ENCODE measurements at regions not wholly inside any gene's neighbourhood (a gene's known extent, or its start where the extent isn't known, plus 50 kb on each side); places are given as distances from the start of the nearest gene placed in this dataset.
"Not testable (repeated sequence)": the region's sequence is repeated elsewhere in the genome, so short reads cannot be mapped to it uniquely, and the experiment has no call there.

DNA sequence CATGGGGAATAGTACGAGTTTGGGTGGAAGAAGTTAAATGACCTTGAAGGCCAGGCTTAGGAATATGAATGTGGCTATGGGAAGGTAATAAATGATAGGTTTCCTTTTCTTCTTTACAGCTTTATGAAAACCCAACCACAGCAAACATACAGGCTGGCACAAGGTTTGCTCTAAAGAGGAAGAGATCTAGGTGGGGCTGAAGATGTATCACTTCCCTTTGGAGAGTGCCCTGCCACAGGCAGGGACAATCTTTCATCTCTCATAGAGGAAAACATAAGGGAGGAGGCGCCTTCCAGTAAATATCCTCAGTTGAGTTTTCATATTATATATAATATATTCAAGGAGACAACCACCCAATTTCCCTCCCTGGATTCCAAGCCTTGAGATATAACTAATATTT is 72.9 kb upstream of the FRMD6 start:
- in situ Hi-C loops (cut with MboI; ENCODE audit: low pct_unique_long_range_greater_than_20kb in 2 of 9, low sequenced_read_pairs in 9 of 9, unreplicated experiment in 9 of 9) = no loop called here
- ATAC-seq (replicated peaks in 6 of 8) = no peak
- H3K27ac ChIP-seq = no peak overlapping the region
- H3K4me3 ChIP-seq = no peak overlapping the region
- H3K4me1 ChIP-seq (replicated peaks in 1 of 2) = no peaks in the 10 kb centered on the region
- WGBS, 10 experiments = 50 to 90% (median 76%) methylated on average over 1 to 2 of the region's 2 CpGs; no CpG with 5 or more reads in 1 of the 10 experiments

DNA sequence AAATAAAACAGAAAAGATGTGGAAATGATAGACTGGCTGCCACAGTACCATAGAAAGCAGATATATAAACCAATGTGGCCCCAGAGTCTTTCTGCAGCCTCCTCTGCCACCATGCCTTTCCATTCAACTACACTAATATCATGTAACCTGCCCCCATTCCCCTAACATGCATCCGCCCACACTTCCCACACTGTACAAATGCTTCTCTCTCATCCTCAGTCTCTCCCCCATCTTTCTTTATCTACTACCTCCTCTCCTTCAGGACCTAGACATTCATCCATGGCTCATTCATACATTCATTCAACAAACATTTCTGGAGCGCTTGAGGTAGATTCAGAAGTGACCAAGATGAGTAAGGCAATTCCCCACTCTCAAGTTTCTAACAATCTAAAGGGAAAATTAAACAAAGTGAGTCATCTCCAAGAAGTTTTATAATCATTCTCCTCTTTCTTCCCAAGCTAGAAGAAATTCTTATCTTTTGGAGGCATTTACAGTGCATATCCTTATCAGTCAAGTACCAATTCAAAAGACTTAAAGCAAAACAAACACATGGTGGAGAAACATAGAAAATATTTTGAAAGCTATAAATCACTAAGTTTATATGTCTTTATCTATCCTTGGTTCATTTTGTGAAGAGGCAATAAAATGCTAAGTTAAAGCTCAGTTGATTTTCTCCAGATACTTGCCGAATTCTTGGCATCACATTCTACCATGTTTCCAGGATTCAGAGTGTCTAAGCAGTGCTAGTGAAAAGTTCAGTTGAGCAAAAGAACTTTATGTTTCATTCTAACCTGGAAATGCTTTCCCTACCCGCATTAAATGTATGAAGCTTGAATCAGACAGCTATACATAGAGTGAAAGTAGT is 70.5 kb upstream of the FRMD6 start:
- H3K4me3 ChIP-seq = no peak overlapping the region
- ATAC-seq (replicated peaks in 6 of 8) = no peak
- WGBS, 10 experiments = 36 to 100% (median 88%) methylated on average over 2 to 4 of the region's 4 CpGs; no CpG with 5 or more reads in 1 of the 10 experiments
- H3K27ac ChIP-seq = no peak overlapping the region
- no peaks in the 10 kb centered on the region for H3K4me1 ChIP-seq (replicated peaks in 1 of 2)
- in situ Hi-C loops (cut with MboI; ENCODE audit: low pct_unique_long_range_greater_than_20kb in 2 of 9, low sequenced_read_pairs in 9 of 9, unreplicated experiment in 9 of 9) = no loop called here

GRCh38 chr14:51582437-51582836 is 69.3 kb upstream of the FRMD6 start:
- Histone ChIP-seq H3K4me1 (replicated peaks in 1 of 2) (no peaks in the 10 kb centered on the region), H3K27ac (no peak overlapping the region), H3K4me3 (no peak overlapping the region)
- WGBS, 10 experiments = 22 to 100% (median 85%) methylated on average over 1 to 2 of the region's 2 CpGs; no CpG with 5 or more reads in 2 of the 10 experiments
- in situ Hi-C loops (cut with MboI; ENCODE audit: low pct_unique_long_range_greater_than_20kb in 2 of 9, low sequenced_read_pairs in 9 of 9, unreplicated experiment in 9 of 9) = no loop called here
- ATAC-seq (replicated peaks in 6 of 8) = no peak

GRCh38 chr14:51585055-51585454 is 66.7 kb upstream of the FRMD6 start:
- no peak overlapping the region for H3K27ac ChIP-seq
- H3K4me1 ChIP-seq (replicated peaks in 1 of 2) = no peaks in the 10 kb centered on the region
- 0 to 69% (median 59%) methylated on average over 2 to 5 of the region's 5 CpGs; no CpG with 5 or more reads in 1 of the 10 experiments for WGBS, 10 experiments
- no peak overlapping the region for H3K4me3 ChIP-seq
- ATAC-seq (replicated peaks in 6 of 8) = peak in 3 of 8 experiments; percentile 46 to 98 (median 84)
- in situ Hi-C loops (cut with MboI; ENCODE audit: low pct_unique_long_range_greater_than_20kb in 2 of 9, low sequenced_read_pairs in 9 of 9, unreplicated experiment in 9 of 9) = no loop called here

DNA sequence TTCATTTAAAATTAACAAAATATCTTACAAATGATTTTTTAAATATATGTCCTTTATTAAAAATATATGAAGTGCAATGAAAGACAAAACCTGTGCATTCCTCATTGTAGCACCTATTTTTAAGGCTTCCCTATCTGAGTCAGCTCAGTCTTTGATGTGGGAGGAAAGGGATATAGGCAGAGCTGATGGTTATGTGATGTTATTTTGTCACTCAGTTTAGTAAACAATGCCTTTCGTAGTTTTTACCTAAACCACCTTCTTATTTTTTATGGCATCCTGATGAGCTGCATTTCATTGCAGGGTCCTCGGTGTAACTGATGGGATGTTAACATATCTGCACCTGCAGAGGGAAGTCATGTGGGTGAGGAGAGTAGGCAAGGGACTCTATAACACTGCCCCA is 58.9 kb upstream of the FRMD6 start:
- Histone ChIP-seq H3K27ac (no peak overlapping the region), H3K4me1 (replicated peaks in 1 of 2) (no peaks in the 10 kb centered on the region), H3K4me3 (no peak overlapping the region)
- in situ Hi-C loops (cut with MboI; ENCODE audit: low pct_unique_long_range_greater_than_20kb in 2 of 9, low sequenced_read_pairs in 9 of 9, unreplicated experiment in 9 of 9) = no loop called here
- ATAC-seq (replicated peaks in 6 of 8) = no peak
- WGBS, 10 experiments = 29 to 100% (median 76%) methylated on average over 1 to 2 of the region's 2 CpGs

DNA sequence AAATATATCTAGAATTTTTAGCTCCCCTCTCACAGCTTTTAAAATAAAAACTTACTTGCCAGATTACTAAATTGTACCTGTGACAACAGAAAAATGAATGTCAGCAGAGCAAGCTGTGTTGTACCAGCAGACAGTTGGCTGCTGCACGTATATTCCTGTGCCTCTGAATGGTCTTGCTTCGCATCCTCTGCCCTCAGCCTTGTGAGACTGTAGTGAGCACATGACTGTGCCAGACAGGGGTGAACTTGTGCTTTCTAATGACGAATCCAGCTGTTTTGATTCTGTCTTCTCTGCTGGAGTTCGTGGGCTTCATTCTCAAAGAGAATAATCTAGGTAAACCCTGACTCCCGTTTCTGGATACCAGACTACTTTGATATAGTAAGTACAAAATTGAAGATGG is 58.3 kb upstream of the FRMD6 start:
- peak in 1 of 8 experiments; percentile 32 for ATAC-seq (replicated peaks in 6 of 8)
- Histone ChIP-seq H3K4me3 (no peak overlapping the region), H3K4me1 (replicated peaks in 1 of 2) (no peaks in the 10 kb centered on the region), H3K27ac (no peak overlapping the region)
- 44 to 96% (median 57%) methylated on average over 2 to 5 of the region's 5 CpGs; no CpG with 5 or more reads in 2 of the 10 experiments for WGBS, 10 experiments
- in situ Hi-C loops (cut with MboI; ENCODE audit: low pct_unique_long_range_greater_than_20kb in 2 of 9, low sequenced_read_pairs in 9 of 9, unreplicated experiment in 9 of 9) = no loop called here

DNA sequence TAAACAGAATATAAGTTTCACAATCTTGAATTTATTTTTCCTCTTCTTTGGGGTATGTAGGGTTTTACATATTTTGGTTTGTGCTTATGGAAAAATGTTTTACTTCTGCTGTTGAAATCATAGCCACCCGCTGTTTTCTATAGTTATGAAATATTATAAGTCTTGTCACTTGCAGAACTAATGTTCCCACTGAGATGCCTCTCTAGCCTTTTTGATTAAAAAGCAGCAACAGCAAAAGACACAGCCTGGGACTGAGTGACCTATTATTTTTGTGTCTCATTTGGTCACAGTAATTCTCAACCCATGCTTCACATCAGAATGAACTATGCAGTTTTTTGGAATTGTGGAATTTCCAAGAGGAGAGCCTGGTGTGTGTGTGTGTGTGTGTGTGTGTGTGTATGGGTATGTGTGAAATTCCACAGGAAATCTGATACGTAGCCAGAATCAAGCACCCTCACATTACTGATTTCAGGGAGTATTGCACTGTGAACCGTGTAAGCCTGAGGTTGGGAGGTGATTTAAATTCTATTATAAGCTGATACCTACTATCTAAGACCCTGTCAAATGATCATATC is 55.7 kb upstream of the FRMD6 start:
- Histone ChIP-seq H3K27ac (no peak overlapping the region), H3K4me3 (no peak overlapping the region), H3K4me1 (replicated peaks in 1 of 2) (no peaks in the 10 kb centered on the region)
- in situ Hi-C loops (cut with MboI; ENCODE audit: low pct_unique_long_range_greater_than_20kb in 2 of 9, low sequenced_read_pairs in 9 of 9, unreplicated experiment in 9 of 9) = no loop called here
- peak in 2 of 8 experiments; percentile 4 for ATAC-seq (replicated peaks in 6 of 8)
- 30 to 94% (median 76%) methylated on average over 1 to 3 of the region's 3 CpGs; no CpG with 5 or more reads in 1 of the 10 experiments for WGBS, 10 experiments

GRCh38 chr14:51596488-51597117 is 55.1 kb upstream of the FRMD6 start:
- no peak overlapping the region for H3K4me3 ChIP-seq
- H3K4me1 ChIP-seq (replicated peaks in 1 of 2) = no peaks in the 10 kb centered on the region
- H3K27ac ChIP-seq = no peak overlapping the region
- WGBS, 10 experiments = 0 to 100% (median 59%) methylated on average over 2 to 5 of the region's 6 CpGs; no CpG with 5 or more reads in 4 of the 10 experiments
- in situ Hi-C loops (cut with MboI; ENCODE audit: low pct_unique_long_range_greater_than_20kb in 2 of 9, low sequenced_read_pairs in 9 of 9, unreplicated experiment in 9 of 9) = no loop called here
- peak in 4 of 8 experiments; percentile 59 to 80 (median 71) for ATAC-seq (replicated peaks in 6 of 8)

DNA sequence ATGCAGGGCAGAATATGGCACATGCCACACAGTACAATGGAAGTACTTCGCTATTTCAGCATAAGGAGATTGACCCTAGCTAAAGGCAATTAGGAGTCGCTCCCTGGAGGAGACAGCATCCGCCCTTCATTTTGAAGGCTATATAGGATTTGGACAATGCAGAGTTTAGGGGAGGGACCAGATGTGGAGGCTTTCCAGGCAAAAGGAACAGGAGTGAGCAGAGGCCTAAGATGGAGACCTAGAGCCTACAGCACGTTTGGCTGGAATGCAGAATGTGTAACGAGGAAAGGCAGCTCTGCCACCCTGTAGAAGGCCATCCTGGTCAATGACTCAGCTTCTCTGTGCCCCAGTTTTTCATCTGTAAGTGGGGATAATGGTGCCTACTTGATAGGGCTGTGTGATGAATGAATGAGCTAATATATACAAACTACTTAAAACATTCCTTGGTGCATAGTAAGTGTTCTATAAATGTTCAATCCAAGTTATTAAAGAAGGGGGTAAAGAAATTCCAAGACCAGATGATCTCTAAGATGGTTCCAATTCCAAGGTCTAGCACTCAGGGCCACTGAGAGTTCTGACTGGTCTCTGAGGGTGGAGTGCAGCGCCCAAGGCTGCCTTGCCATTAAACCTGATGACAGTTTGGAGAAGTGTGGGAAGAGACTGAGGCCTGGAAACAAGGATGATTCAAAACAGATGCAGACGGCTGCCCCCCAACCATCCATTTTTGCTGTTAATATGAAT is 54.3 kb upstream of the FRMD6 start:
- peak in 3 of 8 experiments; percentile 17 to 70 (median 56) for ATAC-seq (replicated peaks in 6 of 8)
- no peak overlapping the region for H3K4me3 ChIP-seq
- in situ Hi-C loops (cut with MboI; ENCODE audit: low pct_unique_long_range_greater_than_20kb in 2 of 9, low sequenced_read_pairs in 9 of 9, unreplicated experiment in 9 of 9) = no loop called here
- no peaks in the 10 kb centered on the region for H3K4me1 ChIP-seq (replicated peaks in 1 of 2)
- H3K27ac ChIP-seq = no peak overlapping the region
- WGBS, 10 experiments = 0 to 100% (median 87%) methylated on average over 1 to 6 of the region's 7 CpGs; no CpG with 5 or more reads in 1 of the 10 experiments

- 0 to 100% (median 38%) methylated on average over 1 of the region's 1 CpG; no CpG with 5 or more reads in 1 of the 10 experiments for WGBS, 10 experiments
- H3K27ac ChIP-seq; H3K4me3 ChIP-seq; H3K4me1 ChIP-seq (replicated peaks in 1 of 2); in situ Hi-C loops (cut with MboI; ENCODE audit: low pct_unique_long_range_greater_than_20kb in 2 of 9, low sequenced_read_pairs in 9 of 9, unreplicated experiment in 9 of 9): not testable (repeated sequence)
- ATAC-seq (replicated peaks in 6 of 8) = peak in 1 of 8 experiments; percentile 7
Observed at GRCh38 chr14:51598924-51599600, 52.6 kb upstream of the FRMD6 start.

DNA sequence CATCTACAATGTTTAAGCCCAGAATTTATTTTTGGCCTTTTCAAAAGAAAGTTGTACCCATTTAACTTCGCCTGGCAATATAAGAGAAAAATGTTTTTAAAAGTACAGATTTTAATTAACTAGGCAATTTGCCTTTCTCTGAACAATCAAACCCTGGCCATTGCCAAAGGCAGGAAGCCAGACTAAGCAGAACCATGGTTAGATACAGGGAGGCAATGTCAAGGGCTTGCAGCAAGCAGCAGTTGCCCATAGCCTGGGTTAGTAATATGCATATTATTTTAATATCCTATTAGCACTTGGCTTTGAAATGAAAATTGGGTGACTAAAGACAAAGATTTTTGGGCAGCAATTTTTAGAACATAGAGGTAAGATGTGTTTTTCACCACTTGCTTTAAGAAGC is 51.1 kb upstream of the FRMD6 start:
- WGBS, 10 experiments = 0 to 88% (median 32%) methylated on average over 1 of the region's 1 CpG; no CpG with 5 or more reads in 2 of the 10 experiments
- no peak overlapping the region for H3K27ac ChIP-seq
- in situ Hi-C loops (cut with MboI; ENCODE audit: low pct_unique_long_range_greater_than_20kb in 2 of 9, low sequenced_read_pairs in 9 of 9, unreplicated experiment in 9 of 9) = no loop called here
- H3K4me3 ChIP-seq = no peak overlapping the region
- no peak for ATAC-seq (replicated peaks in 6 of 8)
- H3K4me1 ChIP-seq (replicated peaks in 1 of 2) = no peaks in the 10 kb centered on the region
